NCI-H748 (cell line): ENCODE measurements at regions not wholly inside any gene's neighbourhood (a gene's known extent, or its start where the extent isn't known, plus 50 kb on each side); places are given as distances from the start of the nearest gene placed in this dataset.

Experiments
- DNase-seq: peaks from one replicate; lab custom pipeline; 2025; ENCODE audit not compliant: unreplicated experiment; lab: John Stamatoyannopoulos, UW

GRCh38 chr3:459311-459670, 262.7 kb downstream of the CHL1 start:
- DNase-seq = no peak

GRCh38 chr3:461006-461405, 264.4 kb downstream of the CHL1 start:
- DNase-seq = no peak

DNA sequence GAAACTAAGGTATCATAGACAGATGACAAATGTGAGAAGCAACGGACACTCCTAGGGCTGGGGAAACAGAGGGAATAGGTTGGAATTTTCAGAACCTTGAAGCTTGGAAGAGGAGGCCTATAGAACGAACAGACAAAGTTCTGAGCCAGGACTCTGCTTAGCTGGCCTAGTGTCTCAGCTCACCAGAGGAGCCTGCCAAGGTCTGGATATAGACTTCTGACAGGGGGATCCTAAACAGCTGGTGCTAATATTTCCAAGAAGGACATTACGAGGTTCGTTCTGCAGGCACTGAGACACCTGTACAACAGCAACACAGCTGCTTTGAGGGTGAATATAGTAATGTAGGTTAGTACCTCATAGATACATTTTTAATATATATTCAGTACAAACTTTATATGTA, 266.3 kb downstream of the CHL1 start:
- no peak for DNase-seq

GRCh38 chr3:463252-464192, 267.0 kb downstream of the CHL1 start:
- no peak for DNase-seq

- DNase-seq = no peak
Observed at GRCh38 chr3:464255-464654, 267.7 kb downstream of the CHL1 start.

- DNase-seq = no peak
Observed at GRCh38 chr3:468172-468571, 271.6 kb downstream of the CHL1 start.

GRCh38 chr3:473033-473800, 276.7 kb downstream of the CHL1 start:
- DNase-seq = no peak

DNA sequence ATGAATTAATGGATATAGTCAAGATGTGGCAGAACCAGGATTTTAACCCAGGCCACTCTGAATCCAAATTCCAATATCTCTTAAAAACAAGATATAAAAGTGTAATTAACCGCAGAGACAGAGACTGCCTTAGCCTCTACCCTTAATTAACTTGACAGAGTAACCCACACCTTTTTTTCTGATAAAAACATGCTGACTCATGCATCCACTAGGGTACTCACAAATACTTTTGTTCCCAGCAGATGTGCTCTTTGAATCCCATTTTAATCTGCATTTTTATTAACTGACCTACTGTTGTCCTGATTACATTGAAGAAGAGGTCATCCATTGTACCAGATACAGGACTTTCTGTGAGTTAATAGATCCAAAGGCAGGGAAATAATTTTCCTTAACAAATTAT, 278.3 kb downstream of the CHL1 start:
- DNase-seq = no peak

DNA sequence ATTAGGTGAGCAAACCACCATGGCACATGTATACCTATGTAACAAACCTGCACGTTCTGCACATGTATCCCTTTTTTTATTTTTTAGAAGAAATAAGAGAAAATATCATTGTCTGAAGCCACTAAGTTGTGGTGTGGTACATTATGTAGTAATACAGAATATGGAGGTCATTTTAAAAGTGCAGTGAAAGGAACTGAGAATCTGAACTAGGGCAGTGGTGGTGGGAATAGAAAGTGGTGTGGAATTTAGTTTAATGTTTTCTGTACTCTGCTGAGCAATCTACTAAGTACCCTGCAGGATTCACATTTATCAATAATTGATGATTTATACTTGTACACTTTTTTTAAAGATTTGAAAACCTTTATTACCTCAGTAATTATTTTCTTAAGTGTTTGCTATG, 283.5 kb downstream of the CHL1 start:
- no peak for DNase-seq

DNA sequence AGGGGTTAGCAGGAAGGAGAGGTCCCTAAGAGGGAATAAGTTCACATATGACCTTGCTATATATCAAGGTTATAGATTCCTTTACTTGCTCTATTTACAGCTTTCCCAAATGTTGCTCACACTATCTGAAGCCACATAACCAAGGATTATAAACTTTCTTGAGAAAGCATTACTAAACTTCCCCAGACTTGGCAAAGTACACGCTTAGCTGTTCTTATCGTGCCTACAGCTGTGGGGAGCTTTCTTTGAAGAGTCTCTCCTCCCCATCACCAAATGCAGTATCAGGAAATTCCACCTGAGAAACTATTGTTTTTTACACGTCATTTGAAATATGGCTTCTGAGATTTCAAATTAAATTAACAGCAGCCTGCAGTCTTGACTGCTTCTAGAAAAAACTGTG, 284.5 kb downstream of the CHL1 start:
- DNase-seq = no peak

- DNase-seq = peak; percentile 5
Observed at GRCh38 chr3:481680-482079, 285.1 kb downstream of the CHL1 start.

- DNase-seq = no peak
Observed at GRCh38 chr3:482479-482878, 285.9 kb downstream of the CHL1 start.

DNA sequence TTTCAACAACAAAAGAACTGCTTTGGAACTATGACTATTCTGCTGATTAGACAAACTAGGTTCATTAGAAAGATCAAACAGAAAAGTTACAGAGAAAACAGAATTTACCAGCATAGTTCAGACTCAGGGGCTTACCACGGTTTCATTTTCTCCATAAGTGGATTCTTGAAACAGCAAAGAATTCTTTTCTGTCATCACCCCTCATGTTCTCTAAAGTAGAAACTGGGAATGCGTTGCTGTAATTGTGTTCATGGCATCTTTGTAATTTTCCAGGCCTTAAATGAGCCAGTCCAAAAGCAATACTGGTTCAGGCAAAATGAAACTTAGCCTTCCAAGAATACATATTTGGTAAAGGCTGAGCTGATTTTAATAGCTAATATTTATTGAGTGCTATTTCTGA, 287.8 kb downstream of the CHL1 start:
- no peak for DNase-seq

DNA sequence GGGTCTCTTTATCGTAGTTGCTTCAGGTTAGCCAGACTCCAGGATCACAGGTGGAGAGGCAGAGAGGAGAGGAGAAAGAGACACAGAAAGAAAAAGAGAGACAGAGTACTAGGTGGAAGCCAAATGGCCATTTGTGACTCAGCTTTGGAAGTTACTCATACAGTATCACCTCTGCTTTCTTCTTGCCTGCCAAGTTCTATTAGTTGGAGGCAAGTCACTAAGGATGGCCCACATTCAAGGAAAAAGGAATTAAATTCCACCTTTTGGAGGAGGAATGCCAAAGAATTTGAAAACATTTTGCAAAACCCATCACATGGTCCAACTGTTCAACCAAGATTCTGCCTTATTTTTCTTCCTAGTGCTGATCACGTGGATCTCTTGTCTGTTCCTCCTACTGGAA, 291.1 kb downstream of the CHL1 start:
- no peak for DNase-seq

GRCh38 chr3:492586-493316, 296.2 kb downstream of the CHL1 start:
- no peak for DNase-seq

DNA sequence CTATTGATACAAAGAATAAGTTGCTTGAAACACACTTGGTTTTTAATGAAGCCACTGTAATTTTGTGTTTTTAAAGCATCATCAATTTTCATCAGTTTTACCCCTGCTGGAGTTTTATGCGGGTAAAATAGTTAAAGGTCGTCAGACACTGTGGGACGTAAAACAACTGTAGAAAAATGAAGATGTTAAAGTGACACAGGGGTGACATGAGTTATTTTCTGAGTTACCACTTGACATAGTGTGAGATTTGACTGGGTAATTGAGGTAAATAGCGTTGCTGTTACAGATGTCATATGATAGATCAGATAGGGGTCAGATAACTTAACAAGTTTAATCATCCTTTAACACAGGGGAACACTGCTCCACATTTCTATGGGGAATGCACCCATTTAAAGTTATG, 297.6 kb downstream of the CHL1 start:
- DNase-seq = no peak

DNA sequence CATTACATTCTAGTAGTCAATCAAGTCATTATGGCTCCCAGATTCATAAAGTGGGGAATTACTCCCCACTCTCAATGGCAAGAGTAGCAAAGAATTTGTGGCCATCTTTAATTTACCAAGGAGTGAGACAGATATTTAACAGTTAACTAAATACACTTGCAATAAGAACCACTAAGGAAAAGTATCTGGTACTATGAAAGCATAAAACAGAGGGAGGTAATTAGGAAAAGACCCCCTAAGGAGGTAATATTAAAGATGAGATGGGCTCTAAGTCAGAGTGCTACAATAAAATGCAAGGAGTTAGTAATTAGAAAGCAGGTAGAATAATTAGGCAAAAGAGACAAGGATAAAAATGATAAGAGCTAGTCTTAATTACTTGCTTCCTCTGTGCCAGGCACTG, 301.9 kb downstream of the CHL1 start:
- DNase-seq = no peak

GRCh38 chr3:499001-499761, 302.6 kb downstream of the CHL1 start:
- DNase-seq = no peak

DNA sequence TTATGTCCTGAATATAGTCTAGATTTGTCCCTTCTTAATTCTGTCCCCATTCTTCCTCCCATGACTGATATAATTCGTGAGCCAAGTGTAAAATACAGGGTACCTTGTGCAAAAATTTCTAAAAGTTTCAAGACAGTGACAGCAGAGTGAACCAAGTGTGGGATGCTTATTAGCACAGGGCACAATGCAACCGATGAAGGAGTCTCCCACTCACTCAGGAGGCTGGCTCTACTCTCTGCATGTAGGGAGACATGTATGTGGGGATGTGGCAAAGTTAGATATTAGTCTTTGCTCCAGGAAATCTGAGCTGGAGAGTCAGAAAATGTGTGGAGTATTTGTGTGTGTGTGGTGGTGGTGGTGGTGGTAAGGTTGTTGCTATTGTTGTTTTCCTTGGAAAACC, 305.9 kb downstream of the CHL1 start:
- no peak for DNase-seq

DNA sequence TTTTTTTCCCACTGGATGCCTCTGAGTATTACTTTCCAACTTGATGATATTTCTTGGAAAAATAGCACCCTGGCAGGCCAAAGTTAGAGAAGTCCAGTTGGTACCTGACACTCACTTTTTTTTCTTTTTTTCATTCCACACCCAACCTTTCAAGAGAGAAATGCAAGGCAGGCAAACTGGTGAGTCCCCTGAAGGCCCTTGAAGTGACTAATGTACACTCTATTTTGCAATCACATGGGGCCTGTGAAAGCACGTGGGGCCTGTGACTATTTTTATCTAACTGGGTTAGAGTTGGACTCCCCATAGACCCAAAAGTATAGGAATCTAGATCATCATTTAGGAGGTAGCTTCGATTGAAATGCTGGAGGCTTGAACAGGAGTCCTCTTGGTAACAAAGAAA, 316.7 kb downstream of the CHL1 start:
- DNase-seq = no peak

DNA sequence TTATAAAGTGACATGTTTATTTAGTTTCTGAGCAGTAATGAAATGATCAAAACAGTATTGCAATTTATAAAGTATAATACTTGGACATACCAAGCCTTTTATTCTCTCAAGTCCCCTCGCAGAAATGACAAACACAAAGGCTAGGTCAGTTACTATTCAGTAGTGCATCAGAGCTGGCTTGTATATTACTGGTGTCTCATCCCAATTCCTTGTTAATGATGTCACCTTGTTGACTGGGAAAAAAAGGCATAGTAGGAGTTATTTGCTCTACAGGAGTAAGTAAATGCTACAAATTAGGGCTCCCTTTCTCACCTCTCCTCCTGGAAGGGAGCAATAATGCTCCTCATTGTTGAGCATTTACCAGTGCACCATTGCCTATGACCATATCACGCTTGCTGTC, 317.6 kb downstream of the CHL1 start:
- no peak for DNase-seq
